ENCODE measurements at regions not wholly inside any gene's neighbourhood (a gene's known extent, or its start where the extent isn't known, plus 50 kb on each side); places are given as distances from the start of the nearest gene placed in this dataset.

GRCh38 chr6:94463306-94463705, 1043.9 kb upstream of the EPHA7 start:
- Histone ChIP-seq H3K27me3 (ENCODE audit: control insufficient read depth in 1 of 2, insufficient read depth in 2 of 2, low read length in 2 of 2) (no peaks in the 10 kb centered on the region), H3K27ac (ENCODE audit: extremely low read length, insufficient read depth, low read length) (no peak overlapping the region), H3K79me2 (ENCODE audit: insufficient read depth, low read length) (no peaks in the 10 kb centered on the region), H4K20me1 (ENCODE audit: insufficient read depth, low read length) (no peaks in the 10 kb centered on the region), H2AFZ (ENCODE audit: low read length) (no peak overlapping the region), H3K4me1 (ENCODE audit: insufficient read depth, low read length) (no peaks in the 10 kb centered on the region), H3K4me2 (ENCODE audit: low read depth, low read length) (no peak overlapping the region), H3K36me3 (replicated peaks in 1 of 2; ENCODE audit: control insufficient read depth in 1 of 2, insufficient read depth in 2 of 2, low read length in 2 of 2) (no peaks in the 10 kb centered on the region), H3K9ac (ENCODE audit: insufficient read depth, low read depth, low read length) (no peak overlapping the region), H3K9me3 (ENCODE audit: low read length) (no peaks in the 10 kb centered on the region), H3K4me3 (replicated peaks in 1 of 3; ENCODE audit: insufficient read depth in 1 of 3, low read depth in 2 of 3, low read length in 3 of 3) (no peak overlapping the region)
- ATAC-seq = no peak
- BruUV-seq (replicated peaks) = no TSS peak
- DNase-seq (ENCODE audit: low spot score) = no peak
- intact Hi-C loops (cut with micrococcal nuclease; ENCODE audit: unreplicated experiment) (no loop called here), in situ Hi-C loops (cut with HindIII; ENCODE audit: extremely low pct_ligation_motif_present, low pct_unique_long_range_greater_than_20kb) (no loop called here)
- no peak for FAIRE-seq
- TF ChIP-seq ZNF616 (CRISPR knock-in tag; IDR thresholded peaks at IDR 0.05; ENCODE audit: low read depth) = no peak
- no peak for TF ChIP-seq REXO4 (CRISPR knock-in tag; IDR thresholded peaks at IDR 0.05; ENCODE audit: borderline replicate concordance)
- no peak for TF ChIP-seq ZNF75D (CRISPR knock-in tag; IDR thresholded peaks at IDR 0.05; ENCODE audit: borderline replicate concordance)
- no peak for TF ChIP-seq ZNF576 (CRISPR knock-in tag; IDR thresholded peaks at IDR 0.05)
- TF ChIP-seq ZNF512 (CRISPR knock-in tag; IDR thresholded peaks at IDR 0.05) = no peak
- TF ChIP-seq ZNF501 (CRISPR knock-in tag; IDR thresholded peaks at IDR 0.05) = no peak
- WGBS (ENCODE audit: low lambda C conversion rate) = no CpG with 5 or more reads among the region's 1 CpG
- ChIA-PET POLR2A (no interaction called here), CTCF (ENCODE audit: low intra/inter-chr PET ratio, low total read pairs) (no interaction called here)

DNA sequence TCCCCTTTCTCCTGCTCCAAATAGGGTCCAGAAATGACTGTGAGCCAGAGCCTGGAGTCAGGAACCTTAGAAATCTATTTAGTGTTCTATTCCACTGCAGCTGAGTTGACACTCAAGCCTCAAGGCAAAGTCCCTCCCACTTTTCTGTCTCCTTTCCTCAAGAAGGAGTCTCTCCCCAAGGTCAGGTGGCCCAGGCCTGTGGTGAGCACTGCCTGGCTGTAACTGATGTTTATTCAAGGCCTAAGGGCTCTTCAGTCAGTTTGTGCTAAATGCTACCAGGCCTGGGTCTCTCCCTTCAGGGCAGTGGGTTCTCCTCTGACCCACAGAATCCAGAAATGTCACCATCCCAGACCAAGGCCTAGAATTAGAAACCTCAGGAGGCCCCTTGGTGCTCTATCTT, 1042.9 kb upstream of the EPHA7 start:
- no peak for DNase-seq (ENCODE audit: low spot score)
- no peak for FAIRE-seq
- Histone ChIP-seq H3K36me3 (replicated peaks in 1 of 2; ENCODE audit: control insufficient read depth in 1 of 2, insufficient read depth in 2 of 2, low read length in 2 of 2) (no peaks in the 10 kb centered on the region), H3K4me3 (replicated peaks in 1 of 3; ENCODE audit: insufficient read depth in 1 of 3, low read depth in 2 of 3, low read length in 3 of 3) (no peak overlapping the region), H3K79me2 (ENCODE audit: insufficient read depth, low read length) (no peaks in the 10 kb centered on the region), H3K4me1 (ENCODE audit: insufficient read depth, low read length) (no peaks in the 10 kb centered on the region), H3K4me2 (ENCODE audit: low read depth, low read length) (no peak overlapping the region), H3K9me3 (ENCODE audit: low read length) (no peaks in the 10 kb centered on the region), H2AFZ (ENCODE audit: low read length) (no peak overlapping the region), H4K20me1 (ENCODE audit: insufficient read depth, low read length) (no peaks in the 10 kb centered on the region), H3K27me3 (ENCODE audit: control insufficient read depth in 1 of 2, insufficient read depth in 2 of 2, low read length in 2 of 2) (no peaks in the 10 kb centered on the region), H3K9ac (ENCODE audit: insufficient read depth, low read depth, low read length) (no peak overlapping the region), H3K27ac (ENCODE audit: extremely low read length, insufficient read depth, low read length) (no peak overlapping the region)
- ChIA-PET CTCF (ENCODE audit: low intra/inter-chr PET ratio, low total read pairs) (no interaction called here), POLR2A (no interaction called here)
- BruUV-seq (replicated peaks) = no TSS peak
- in situ Hi-C loops (cut with HindIII; ENCODE audit: extremely low pct_ligation_motif_present, low pct_unique_long_range_greater_than_20kb) = no loop called here
- intact Hi-C loops (cut with micrococcal nuclease; ENCODE audit: unreplicated experiment) = no loop called here
- no peak for ATAC-seq
- TF ChIP-seq ZNF556 (CRISPR knock-in tag; IDR thresholded peaks at IDR 0.05; ENCODE audit: borderline replicate concordance) (no peak), ZNF414 (CRISPR knock-in tag; IDR thresholded peaks at IDR 0.05) (no peak), HNRNPLL (IDR thresholded peaks at IDR 0.05; ENCODE audit: low read depth, low read length, poor library complexity, severe bottlenecking) (no peak), NAIF1 (CRISPR knock-in tag; IDR thresholded peaks at IDR 0.05; ENCODE audit: borderline replicate concordance) (no peak), ZNF543 (CRISPR knock-in tag; IDR thresholded peaks at IDR 0.05) (no peak), ZNF160 (CRISPR knock-in tag; IDR thresholded peaks at IDR 0.05) (no peak), ZNF263 (CRISPR knock-in tag; IDR thresholded peaks at IDR 0.05) (no peak)
- TF ChIP-seq, protein P1, sequence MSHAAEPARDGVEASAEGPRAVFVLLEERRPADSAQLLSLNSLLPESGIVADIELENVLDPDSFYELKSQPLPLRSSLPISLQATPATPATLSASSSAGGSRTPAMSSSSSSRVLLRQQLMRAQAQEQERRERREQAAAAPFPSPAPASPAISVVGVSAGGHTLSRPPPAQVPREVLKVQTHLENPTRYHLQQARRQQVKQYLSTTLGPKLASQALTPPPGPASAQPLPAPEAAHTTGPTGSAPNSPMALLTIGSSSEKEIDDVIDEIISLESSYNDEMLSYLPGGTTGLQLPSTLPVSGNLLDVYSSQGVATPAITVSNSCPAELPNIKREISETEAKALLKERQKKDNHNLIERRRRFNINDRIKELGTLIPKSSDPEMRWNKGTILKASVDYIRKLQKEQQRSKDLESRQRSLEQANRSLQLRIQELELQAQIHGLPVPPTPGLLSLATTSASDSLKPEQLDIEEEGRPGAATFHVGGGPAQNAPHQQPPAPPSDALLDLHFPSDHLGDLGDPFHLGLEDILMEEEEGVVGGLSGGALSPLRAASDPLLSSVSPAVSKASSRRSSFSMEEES (CRISPR knock-in tag; IDR thresholded peaks at IDR 0.05) = no peak

All from HepG2 (cell line).